A549 (cell line): ENCODE measurements at regions not wholly inside any gene's neighbourhood (a gene's known extent, or its start where the extent isn't known, plus 50 kb on each side); places are given as distances from the start of the nearest gene placed in this dataset.

Source experiments
- ATAC-seq, 2 experiments: fragments of 200-7000 bp in 1 of 2; fragments of >200 bp in 1 of 2; cut with Nextera tagmentation in 1 of 2; cut with Tn5 transposase in 1 of 2; 3 replicates each; pipeline versions ENCODE4 v1.8.0 to v1.9.1; 2018 to 2020; ENCODE audit warnings: mild to moderate bottlenecking in 1 of 2, moderate library complexity in 1 of 2
- CTCF ChIA-PET: fragments of 300-600 bp; sonication (Branson Sonifier 250); formaldehyde crosslinking; extraction: SDS; loops from one replicate; lab custom pipeline; 2021; ENCODE audit warnings: antibody characterized with exemption, inconsistent platforms; lab: Yijun Ruan, JAX
- POLR2A ChIA-PET: fragments of 350-600 bp; formaldehyde crosslinking; extraction: SDS; loops from one replicate; lab custom pipeline; 2021; ENCODE audit warnings: antibody characterized with exemption, inconsistent platforms; lab: Yijun Ruan, JAX
- DNase-seq, 2 experiments: peaks; one replicate each; pipeline versions ENCODE4 v3.0.0 to v3.0.0-alpha.2; 2011 to 2016; ENCODE audit warnings: low read depth in 1 of 2, low spot score in 1 of 2
- FAIRE-seq: peaks from 2 replicates; lab custom pipeline; 2011; peaks lifted over from hg19 to GRCh38; lab: Jason Lieb, UNC
- H3K27ac ChIP-seq, 2 experiments: fragments of >200 bp; sonication (Bioruptor Twin); formaldehyde crosslinking; 3 replicates each; pipeline ENCODE4 v1.5.1; 2016 to 2017
- H3K4me1 ChIP-seq: fragments of >200 bp; sonication (Bioruptor Twin); formaldehyde crosslinking; 3 replicates; pipeline ENCODE4 v1.6.1; 2016
- H3K4me2 ChIP-seq: fragments of >200 bp; sonication (Bioruptor Twin); formaldehyde crosslinking; 3 replicates; pipeline ENCODE4 v1.6.1; 2016
- H3K4me3 ChIP-seq: fragments of >200 bp; sonication (Bioruptor Twin); formaldehyde crosslinking; 3 replicates; pipeline ENCODE4 v1.5.1; 2016
- H3K9me3 ChIP-seq: fragments of >200 bp; sonication (Bioruptor Twin); formaldehyde crosslinking; 3 replicates; pipeline ENCODE4 v1.6.1; 2016
- ATOH8 ChIP-seq: fragments of 250-450 bp; sonication (Bioruptor Pico); IDR thresholded peaks from 2 replicates; pipeline ENCODE4 v1.5.0; 2020; ENCODE audit warnings: low read depth, mild to moderate bottlenecking, moderate library complexity
- BCL3 ChIP-seq: fragments of >200 bp; sonication (Bioruptor Twin); formaldehyde crosslinking; IDR thresholded peaks from 3 replicates; pipeline ENCODE4 v1.6.1; 2016
- BHLHE40 ChIP-seq: IDR thresholded peaks from 2 replicates; pipeline ENCODE4 v1.6.1; 2012; ENCODE audit warnings: low read depth, low read length, inconsistent platforms
- CBX2 ChIP-seq: fragments of 200-600 bp; sonication (generic); IDR thresholded peaks from 2 replicates; pipeline ENCODE4 v1.6.1; 2016; ENCODE audit warnings: low read depth, mild to moderate bottlenecking, borderline replicate concordance
- CTCF ChIP-seq: fragments of >200 bp; sonication (Bioruptor Twin); formaldehyde crosslinking; IDR thresholded peaks from 3 replicates; pipeline ENCODE4 v1.5.1; 2016
- EHF ChIP-seq: fragments of 250-450 bp; sonication (Bioruptor Pico); IDR thresholded peaks from 2 replicates; pipeline ENCODE4 v1.5.0; 2020; ENCODE audit warnings: mild to moderate bottlenecking
- EP300 ChIP-seq, 2 experiments: fragments of >200 bp; sonication (Bioruptor Twin); formaldehyde crosslinking; IDR thresholded peaks; 2 replicates in 1 of 2; 3 replicates in 1 of 2; pipeline ENCODE4 v1.6.1; 2016 to 2017
- FOSB ChIP-seq: fragments of 250-450 bp; sonication (Bioruptor Pico); IDR thresholded peaks from 2 replicates; pipeline ENCODE4 v1.5.0; 2020; ENCODE audit warnings: mild to moderate bottlenecking, moderate library complexity
- FOSL2 ChIP-seq, 2 experiments: fragments of 450-650 bp in 1 of 2; fragments of >200 bp in 1 of 2; sonication (Bioruptor Twin) in 1 of 2; formaldehyde crosslinking; IDR thresholded peaks; 2 replicates each; pipeline versions ENCODE4 v1.5.0 to v1.6.1; 2016 to 2020; ENCODE audit warnings: mild to moderate bottlenecking in 1 of 2, moderate library complexity in 1 of 2
- FOXS1 ChIP-seq: fragments of 250-450 bp; sonication (Bioruptor Pico); IDR thresholded peaks from 2 replicates; pipeline ENCODE4 v1.5.0; 2020; ENCODE audit warnings: mild to moderate bottlenecking, moderate library complexity
- HOXA7 ChIP-seq: fragments of 250-450 bp; sonication (Bioruptor Pico); IDR thresholded peaks from 2 replicates; pipeline ENCODE4 v1.5.0; 2020; ENCODE audit warnings: mild to moderate bottlenecking, moderate library complexity
- KDM1A ChIP-seq: fragments of 200-600 bp; sonication (generic); IDR thresholded peaks from 2 replicates; pipeline ENCODE4 v1.6.1; 2016; ENCODE audit warnings: low read depth, mild to moderate bottlenecking
- MAFK ChIP-seq: fragments of 450-650 bp; IDR thresholded peaks from 2 replicates; pipeline ENCODE4 v1.6.1; 2014; ENCODE audit not compliant: partially characterized antibody
- MAZ ChIP-seq: fragments of 150-350 bp; IDR thresholded peaks from 2 replicates; pipeline ENCODE4 v1.6.1; 2014; ENCODE audit warnings: antibody characterized with exemption, low read depth, low read length, borderline replicate concordance
- NPAS2 ChIP-seq: fragments of 250-450 bp; sonication (Bioruptor Pico); IDR thresholded peaks from 2 replicates; pipeline ENCODE4 v1.8.0; 2022; ENCODE audit warnings: mild to moderate bottlenecking, moderate library complexity, borderline replicate concordance
- NR3C1 ChIP-seq: fragments of >200 bp; sonication (Bioruptor Twin); formaldehyde crosslinking; IDR thresholded peaks from 3 replicates; pipeline ENCODE4 v1.6.1; 2017
- PBX3 ChIP-seq: IDR thresholded peaks from 2 replicates; pipeline ENCODE4 v1.6.1; 2012
- POLR2AphosphoS2 ChIP-seq: conservative IDR thresholded peaks from 2 replicates; pipeline ENCODE4 v1.6.1; 2012; ENCODE audit warnings: low read length, improper control_type of control experiment, inconsistent platforms
- RARB ChIP-seq: fragments of 250-450 bp; sonication (Bioruptor Pico); IDR thresholded peaks from 2 replicates; pipeline ENCODE4 v1.8.0; 2021; ENCODE audit warnings: mild to moderate bottlenecking, moderate library complexity
- RCOR1 ChIP-seq: fragments of 150-350 bp; IDR thresholded peaks from 2 replicates; pipeline ENCODE4 v1.6.1; 2014; ENCODE audit warnings: antibody characterized with exemption, low read length, low read depth
- REST ChIP-seq: fragments of 200-600 bp; sonication (generic); IDR thresholded peaks from 2 replicates; pipeline ENCODE4 v1.6.1; 2016; ENCODE audit warnings: antibody characterized with exemption, mild to moderate bottlenecking, moderate library complexity
- RFX5 ChIP-seq: fragments of 450-650 bp; IDR thresholded peaks from 2 replicates; pipeline ENCODE4 v1.7.1; 2014; ENCODE audit warnings: antibody characterized with exemption, mild to moderate bottlenecking, moderate library complexity
- ZSCAN20 ChIP-seq: fragments of 250-450 bp; sonication (Bioruptor Pico); IDR thresholded peaks from 2 replicates; pipeline ENCODE4 v1.8.0; 2022; ENCODE audit warnings: mild to moderate bottlenecking, moderate library complexity
- WGBS: methylation state at CpG from one replicate; pipeline ENCODE4 v1.1.6; 2017; ENCODE audit errors: missing lambda C conversion rate; 5-methylcytosine and 5-hydroxymethylcytosine counted together
- TF ChIP-seq, protein P1 (sequence below): IDR thresholded peaks from 2 replicates; pipeline ENCODE4 v1.6.1; 2012; ENCODE audit warnings: low read depth, borderline replicate concordance
- TF ChIP-seq, protein P2 (sequence below): fragments of 250-450 bp; sonication (Bioruptor Pico); IDR thresholded peaks from 2 replicates; pipeline ENCODE4 v1.5.0; 2021; ENCODE audit warnings: mild to moderate bottlenecking, moderate library complexity, borderline replicate concordance
- TF ChIP-seq, protein P3 (sequence below): IDR thresholded peaks from 2 replicates; pipeline ENCODE4 v1.6.1; 2012

DNA sequence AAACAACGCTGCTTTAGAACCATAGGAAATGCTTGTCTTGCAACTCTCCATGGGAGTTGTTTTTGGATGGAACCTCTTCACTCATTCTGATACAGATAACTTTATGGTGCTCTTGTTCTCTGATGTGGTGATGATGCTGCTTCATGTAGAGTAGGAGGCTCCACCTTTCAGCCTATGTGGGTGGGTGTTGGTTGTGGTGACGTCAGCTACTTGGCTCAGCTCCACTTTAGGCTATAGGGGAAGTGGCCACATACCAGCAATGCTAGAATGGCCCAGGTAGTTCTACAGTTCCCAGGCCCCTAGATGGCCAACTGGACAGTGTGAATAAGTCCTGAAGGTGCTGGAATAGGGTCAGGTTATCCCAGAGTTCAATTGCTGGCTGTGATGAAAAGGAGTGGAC is 192.1 kb downstream of the TBX22 start:
- WGBS = 11% methylated on average over 2 of the region's 2 CpGs
- Histone ChIP-seq H3K4me1 (no peaks in the 10 kb centered on the region), H3K4me3 (no peak overlapping the region), H3K27ac (no peak overlapping the region), H3K9me3 (no peaks in the 10 kb centered on the region), H3K4me2 (no peak overlapping the region)
- FAIRE-seq = no peak
- ATAC-seq = no peak
- no peak for DNase-seq
- ChIA-PET POLR2A (no interaction called here), CTCF (interaction anchor here (1.1 kb wide), 1 partner anchor 11 kb away, joined by 3 read pairs; no protein-coding TSS in a partner anchor)
- no peak for TF ChIP-seq NR3C1
- no peak for TF ChIP-seq NPAS2 (CRISPR knock-in tag)
- TF ChIP-seq MAZ = no peak
- no peak for TF ChIP-seq FOSL2 (IDR thresholded peaks at IDR 0.05)
- no peak for TF ChIP-seq FOSL2 (CRISPR knock-in tag; IDR thresholded peaks at IDR 0.05)
- no peak for TF ChIP-seq RARB
- TF ChIP-seq FOSB (CRISPR knock-in tag) = no peak
- TF ChIP-seq KDM1A = no peak
- no peak for TF ChIP-seq RCOR1
- no peak for TF ChIP-seq HOXA7 (CRISPR knock-in tag)
- no peak for TF ChIP-seq CBX2
- TF ChIP-seq ATOH8 (CRISPR knock-in tag) = no peak
- no peak for TF ChIP-seq POLR2AphosphoS2
- no peak for TF ChIP-seq RFX5
- no peak for TF ChIP-seq EP300 (IDR thresholded peaks at IDR 0.05)
- no peak for TF ChIP-seq MAFK

DNA sequence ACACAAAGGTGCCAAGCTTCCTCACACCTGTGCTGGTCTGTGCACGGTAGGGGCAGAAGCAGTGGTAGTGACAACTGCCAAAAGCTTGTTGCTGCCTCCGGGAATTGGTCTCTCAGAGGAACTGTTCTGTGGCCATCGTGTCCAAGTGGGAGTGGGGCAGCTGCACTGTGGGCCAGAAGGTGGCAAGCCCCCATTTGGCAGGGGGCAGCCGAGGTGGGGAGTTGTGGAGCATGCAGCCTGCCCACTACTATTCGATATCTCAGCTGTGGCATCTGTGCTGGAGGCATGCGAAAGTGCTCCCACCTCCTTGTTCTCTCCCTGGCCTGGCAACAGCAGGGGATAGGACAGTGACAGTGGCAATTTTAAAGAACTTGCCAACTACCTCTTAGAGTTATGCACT is 192.8 kb downstream of the TBX22 start:
- 20% methylated on average over 1 of the region's 6 CpGs for WGBS
- Histone ChIP-seq H3K9me3 (no peaks in the 10 kb centered on the region), H3K4me1 (no peaks in the 10 kb centered on the region), H3K4me2 (no peak overlapping the region), H3K27ac (no peak overlapping the region), H3K4me3 (no peak overlapping the region)
- DNase-seq = no peak
- ATAC-seq = no peak
- ChIA-PET POLR2A (no interaction called here), CTCF (interaction anchor here (1.1 kb wide), 1 partner anchor 11 kb away, joined by 3 read pairs; no protein-coding TSS in a partner anchor)
- FAIRE-seq = no peak
- TF ChIP-seq CTCF (no peak), MAZ (no peak), NPAS2 (CRISPR knock-in tag) (no peak), BHLHE40 (no peak), HOXA7 (CRISPR knock-in tag) (no peak), REST (no peak), PBX3 (no peak), POLR2AphosphoS2 (no peak), ZSCAN20 (CRISPR knock-in tag) (no peak), BCL3 (no peak), RCOR1 (no peak), FOXS1 (CRISPR knock-in tag) (no peak), EHF (no peak)
- TF ChIP-seq, protein P1, sequence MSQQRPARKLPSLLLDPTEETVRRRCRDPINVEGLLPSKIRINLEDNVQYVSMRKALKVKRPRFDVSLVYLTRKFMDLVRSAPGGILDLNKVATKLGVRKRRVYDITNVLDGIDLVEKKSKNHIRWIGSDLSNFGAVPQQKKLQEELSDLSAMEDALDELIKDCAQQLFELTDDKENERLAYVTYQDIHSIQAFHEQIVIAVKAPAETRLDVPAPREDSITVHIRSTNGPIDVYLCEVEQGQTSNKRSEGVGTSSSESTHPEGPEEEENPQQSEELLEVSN = no peak
- TF ChIP-seq, protein P2, sequence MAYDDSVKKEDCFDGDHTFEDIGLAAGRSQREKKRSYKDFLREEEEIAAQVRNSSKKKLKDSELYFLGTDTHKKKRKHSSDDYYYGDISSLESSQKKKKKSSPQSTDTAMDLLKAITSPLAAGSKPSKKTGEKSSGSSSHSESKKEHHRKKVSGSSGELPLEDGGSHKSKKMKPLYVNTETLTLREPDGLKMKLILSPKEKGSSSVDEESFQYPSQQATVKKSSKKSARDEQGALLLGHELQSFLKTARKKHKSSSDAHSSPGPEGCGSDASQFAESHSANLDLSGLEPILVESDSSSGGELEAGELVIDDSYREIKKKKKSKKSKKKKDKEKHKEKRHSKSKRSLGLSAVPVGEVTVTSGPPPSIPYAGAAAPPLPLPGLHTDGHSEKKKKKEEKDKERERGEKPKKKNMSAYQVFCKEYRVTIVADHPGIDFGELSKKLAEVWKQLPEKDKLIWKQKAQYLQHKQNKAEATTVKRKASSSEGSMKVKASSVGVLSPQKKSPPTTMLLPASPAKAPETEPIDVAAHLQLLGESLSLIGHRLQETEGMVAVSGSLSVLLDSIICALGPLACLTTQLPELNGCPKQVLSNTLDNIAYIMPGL (CRISPR knock-in tag) = no peak
- TF ChIP-seq, protein P3, sequence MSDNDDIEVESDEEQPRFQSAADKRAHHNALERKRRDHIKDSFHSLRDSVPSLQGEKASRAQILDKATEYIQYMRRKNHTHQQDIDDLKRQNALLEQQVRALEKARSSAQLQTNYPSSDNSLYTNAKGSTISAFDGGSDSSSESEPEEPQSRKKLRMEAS = no peak
